Activated CD8-positive, alpha-beta memory T cell treated with anti-CD3 and anti-CD28 coated beads for 36 hours (primary cell): ENCODE measurements at regions not wholly inside any gene's neighbourhood (a gene's known extent, or its start where the extent isn't known, plus 50 kb on each side); places are given as distances from the start of the nearest gene placed in this dataset.

Source experiments
- CTCF ChIA-PET: fragments of 350-600 bp; sonication (Branson Sonifier 250); formaldehyde crosslinking; loops from one replicate; lab custom pipeline; 2021; ENCODE audit warnings: antibody characterized with exemption; lab: Charles Lee
- POLR2A ChIA-PET: fragments of 350-600 bp; sonication (Branson Sonifier 250); formaldehyde crosslinking; loops from one replicate; lab custom pipeline; 2021; ENCODE audit warnings: antibody characterized with exemption; lab: Charles Lee

- POLR2A ChIA-PET = no interaction called here
- CTCF ChIA-PET = no interaction called here
These were observed 280.4 kb downstream of the BRINP2 start for GRCh38 chr1:177451191-177451590.

DNA sequence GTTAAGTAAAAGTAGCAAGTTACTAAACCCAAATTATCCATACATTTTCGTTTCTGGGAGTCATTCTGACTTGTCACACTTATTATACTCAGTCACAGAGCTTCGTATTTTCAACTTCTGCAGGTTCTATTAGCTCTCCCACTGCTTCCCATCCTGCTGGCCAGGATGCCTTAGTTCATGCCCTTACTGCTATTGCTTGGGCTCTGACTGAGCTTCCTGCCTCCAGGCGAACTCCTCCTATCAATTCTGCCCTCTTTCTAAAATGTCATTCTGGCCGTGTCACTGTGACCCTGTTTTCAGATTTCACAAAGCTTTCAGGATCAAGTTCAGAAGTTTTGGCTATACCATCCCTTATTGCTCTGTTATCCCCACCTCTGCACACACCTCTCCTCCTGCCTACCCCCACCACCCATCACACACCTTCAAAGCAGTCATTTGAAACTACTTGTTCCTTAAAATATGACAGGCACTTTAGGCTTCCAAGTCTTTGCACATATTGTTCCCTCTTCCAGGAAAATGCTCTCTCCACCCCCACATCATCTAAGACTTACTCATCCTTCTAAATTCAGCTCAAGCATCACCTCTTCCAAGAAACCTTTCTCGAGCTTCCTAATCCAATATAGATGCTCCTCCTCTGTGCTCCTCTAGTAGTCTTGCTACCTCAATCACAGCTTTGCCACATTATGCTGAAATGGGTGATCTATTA, 278.0 kb downstream of the BRINP2 start:
- CTCF ChIA-PET = no interaction called here
- POLR2A ChIA-PET = no interaction called here

DNA sequence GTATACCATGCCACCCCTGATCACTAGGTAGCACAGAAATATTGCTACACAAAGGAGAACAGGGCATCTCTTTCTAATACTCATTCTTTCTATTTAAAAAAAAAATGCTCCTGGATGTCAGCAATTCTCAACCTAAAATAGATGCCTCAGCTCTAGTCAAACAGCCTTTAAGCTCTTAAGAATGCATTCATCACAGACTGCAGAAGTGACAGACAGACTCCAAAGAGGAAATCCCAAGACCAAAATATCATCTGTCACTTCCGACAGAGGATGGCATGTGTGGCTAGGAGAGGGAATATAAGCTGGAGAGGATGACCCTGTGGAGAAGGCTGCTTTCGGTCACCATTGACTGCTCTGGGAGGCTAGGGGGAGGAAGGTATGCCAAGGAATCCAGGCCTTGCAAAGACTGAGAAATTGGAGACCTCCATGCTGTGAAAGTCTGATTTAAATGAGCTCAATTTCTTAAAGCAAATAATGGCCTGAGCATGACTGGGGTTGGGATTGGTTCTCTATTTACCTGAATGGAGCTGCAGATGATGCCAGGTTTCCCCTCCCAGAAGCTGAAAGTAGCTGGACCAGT, 277.4 kb downstream of the BRINP2 start:
- ChIA-PET POLR2A (no interaction called here), CTCF (no interaction called here)

DNA sequence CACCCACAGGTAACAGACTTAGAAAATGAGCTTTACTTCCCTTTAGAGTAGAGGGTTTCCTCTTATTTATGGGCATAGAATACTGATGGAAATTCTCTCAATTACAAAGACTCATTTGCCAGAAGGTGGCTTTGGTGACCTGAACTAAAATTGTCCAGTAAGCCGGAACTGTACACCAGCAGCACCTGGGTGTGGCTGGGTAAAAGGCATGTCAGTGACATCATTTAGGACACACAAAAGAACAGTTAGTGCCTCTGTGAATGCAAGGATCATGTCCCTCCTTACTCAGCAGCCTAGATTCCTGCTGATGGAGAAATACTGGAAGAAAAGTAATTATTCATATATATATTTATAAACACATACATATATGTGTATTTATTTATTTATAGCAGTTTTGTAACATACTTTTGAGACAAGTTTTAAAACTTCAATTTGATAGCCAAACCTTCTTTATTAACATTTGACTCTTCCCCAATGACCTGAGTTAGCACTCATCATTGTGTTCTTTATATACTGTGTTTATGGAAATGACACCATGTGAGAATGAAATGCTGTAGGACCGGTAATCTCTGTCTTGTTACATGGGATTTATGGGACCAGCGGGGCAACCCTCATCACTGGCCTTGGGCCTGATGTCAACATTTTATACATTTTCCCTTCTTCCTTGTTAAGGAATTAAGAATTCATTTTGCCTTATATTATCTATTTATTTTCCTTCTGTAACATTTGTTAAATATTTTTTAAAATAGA, 274.4 kb downstream of the BRINP2 start:
- POLR2A ChIA-PET = no interaction called here
- CTCF ChIA-PET = no interaction called here

GRCh38 chr1:177443003-177443402, 272.2 kb downstream of the BRINP2 start:
- CTCF ChIA-PET = no interaction called here

DNA sequence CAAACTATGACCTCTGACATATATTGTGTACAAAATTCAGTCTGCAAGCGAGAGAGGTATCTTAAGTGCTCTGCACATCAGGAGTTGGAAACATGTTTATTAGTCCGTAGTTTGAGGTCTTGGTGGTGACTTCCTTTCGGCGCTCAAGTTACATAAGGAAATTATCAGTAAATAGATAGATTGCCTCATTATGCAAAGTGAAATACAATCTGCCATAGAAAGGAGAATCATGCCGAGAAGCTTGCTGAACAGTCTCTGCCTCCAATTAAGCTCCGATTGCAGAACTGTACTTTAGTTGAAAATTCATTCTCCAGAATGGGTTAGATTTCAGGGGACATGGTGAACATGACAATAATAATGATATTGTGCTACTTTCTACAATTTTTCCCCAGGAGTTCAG, 271.8 kb downstream of the BRINP2 start:
- POLR2A ChIA-PET = no interaction called here
- CTCF ChIA-PET = no interaction called here

More at GRCh38 chr1:177443003-177443402, 272.2 kb downstream of the BRINP2 start:
- POLR2A ChIA-PET = no interaction called here

- POLR2A ChIA-PET = no interaction called here
These were observed 270.5 kb downstream of the BRINP2 start for GRCh38 chr1:177441281-177441680.

DNA sequence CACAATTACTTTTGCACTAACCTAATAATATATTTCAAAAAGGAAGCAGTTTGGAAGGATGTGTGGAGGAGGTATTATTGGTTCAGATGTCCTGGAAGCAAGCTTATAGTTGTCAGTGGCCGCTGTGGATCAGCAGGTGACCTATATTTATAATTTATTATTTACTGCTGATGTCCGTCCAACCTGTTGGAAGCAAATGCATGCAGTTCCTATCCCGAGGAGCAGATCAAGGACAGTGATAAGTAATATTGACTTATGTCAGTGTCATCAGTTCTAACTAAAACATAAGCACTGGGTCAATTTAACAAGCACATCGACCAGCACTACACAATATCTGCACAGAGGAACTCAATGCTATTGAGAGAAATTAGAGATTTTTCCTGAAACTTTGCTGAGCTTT, 270.1 kb downstream of the BRINP2 start:
- POLR2A ChIA-PET = no interaction called here
- CTCF ChIA-PET = no interaction called here

More at GRCh38 chr1:177441281-177441680, 270.5 kb downstream of the BRINP2 start:
- CTCF ChIA-PET = no interaction called here

DNA sequence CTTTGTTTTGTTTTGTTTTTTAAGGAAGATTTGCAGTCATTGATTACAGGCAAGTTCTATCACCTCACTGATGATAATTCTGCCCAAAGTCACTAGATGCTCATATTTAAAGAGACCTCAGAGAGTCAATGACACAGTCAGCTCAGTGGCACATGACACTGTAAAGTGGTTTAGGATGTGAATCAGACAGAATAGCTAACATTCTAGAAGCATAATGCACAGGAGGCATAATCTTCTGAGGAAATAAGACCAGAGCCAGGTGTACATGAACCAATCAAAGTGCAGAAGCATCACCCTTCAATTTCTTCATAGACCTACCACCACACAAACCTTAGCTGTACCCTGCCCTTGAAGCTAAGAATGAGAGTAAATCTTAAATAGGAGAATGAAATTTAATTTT, 268.5 kb downstream of the BRINP2 start:
- ChIA-PET CTCF (no interaction called here), POLR2A (no interaction called here)

DNA sequence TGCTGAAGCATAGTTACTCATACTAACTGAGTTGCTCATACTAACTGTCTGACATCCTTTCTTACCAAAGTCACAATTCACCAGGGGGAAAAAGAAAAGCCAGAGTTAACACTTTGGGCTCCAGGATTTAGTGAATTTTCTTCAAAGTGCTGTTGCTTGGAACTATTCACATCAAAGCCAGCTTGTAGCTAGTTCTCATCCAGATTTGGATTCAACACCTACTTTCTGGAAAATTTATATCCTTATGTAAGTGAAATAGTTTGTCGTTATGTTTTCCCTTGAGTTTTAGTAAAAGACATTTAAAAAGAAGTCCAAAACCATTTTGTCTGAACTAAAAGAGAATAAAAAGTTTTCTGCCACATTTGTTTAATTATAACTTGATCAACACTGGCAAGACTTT, 264.6 kb downstream of the BRINP2 start:
- ChIA-PET POLR2A (no interaction called here), CTCF (no interaction called here)

DNA sequence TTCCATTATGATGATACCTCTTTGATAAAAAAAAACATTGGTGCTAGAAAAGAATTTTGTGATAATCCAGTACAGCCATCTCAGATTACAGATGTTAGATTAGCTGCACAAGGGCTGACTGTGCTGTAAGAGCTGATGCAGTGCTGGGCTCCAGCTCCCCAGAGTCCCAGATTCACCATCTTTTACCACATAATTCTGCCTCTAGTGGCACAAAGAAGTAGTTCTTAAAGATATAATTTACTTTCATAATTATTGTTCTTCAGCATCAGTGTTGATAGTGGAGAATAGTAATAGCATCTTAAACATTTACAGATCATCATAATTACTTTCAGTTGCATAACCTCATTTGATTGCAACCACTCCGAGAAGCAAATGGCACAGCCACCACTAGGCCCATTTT, 262.1 kb downstream of the BRINP2 start:
- CTCF ChIA-PET = no interaction called here
- POLR2A ChIA-PET = no interaction called here

GRCh38 chr1:177431123-177431522, 260.4 kb downstream of the BRINP2 start:
- CTCF ChIA-PET = no interaction called here

GRCh38 chr1:177429234-177429633, 258.5 kb downstream of the BRINP2 start:
- ChIA-PET CTCF (no interaction called here), POLR2A (no interaction called here)

More at GRCh38 chr1:177431123-177431522, 260.4 kb downstream of the BRINP2 start:
- POLR2A ChIA-PET = no interaction called here

DNA sequence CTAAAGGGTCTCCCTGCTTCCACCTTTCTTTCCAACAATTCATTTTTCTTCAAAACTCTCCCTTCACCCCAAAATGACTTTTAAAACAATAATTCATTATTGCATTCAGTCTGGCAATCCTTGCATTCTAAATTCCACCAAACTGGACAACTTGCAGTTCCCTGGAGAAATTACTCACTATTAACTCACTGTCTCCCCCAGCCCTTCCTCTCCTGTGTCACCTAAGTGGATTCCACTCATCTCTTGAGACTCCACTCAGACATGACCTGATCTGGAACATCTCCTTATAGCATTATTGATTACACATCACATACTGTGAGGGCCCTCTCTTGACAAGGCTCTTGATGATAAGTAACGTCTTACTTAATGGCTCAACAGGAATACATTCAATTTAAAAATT, 257.1 kb downstream of the BRINP2 start:
- ChIA-PET POLR2A (no interaction called here), CTCF (no interaction called here)

GRCh38 chr1:177426497-177426896, 255.7 kb downstream of the BRINP2 start:
- POLR2A ChIA-PET = no interaction called here
- CTCF ChIA-PET = no interaction called here

DNA sequence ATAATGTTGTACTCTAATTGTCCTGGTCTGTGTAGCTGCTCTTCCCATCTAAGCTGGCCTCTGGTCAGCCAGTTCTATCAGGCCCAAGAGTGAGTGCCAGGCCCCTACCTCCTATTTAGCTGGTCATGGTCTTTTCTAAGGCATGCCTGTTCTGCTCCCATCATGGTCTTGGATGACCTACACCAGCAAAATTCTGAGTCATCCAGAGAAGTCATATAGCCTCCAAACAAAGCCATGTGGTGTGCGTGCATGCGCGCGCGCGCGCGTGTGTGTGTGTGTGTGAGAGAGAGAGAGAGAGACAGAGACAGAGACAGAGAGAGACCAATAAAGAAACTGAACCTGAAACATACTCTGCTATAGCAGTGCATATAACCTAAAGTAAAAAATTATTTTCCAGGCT, 254.4 kb downstream of the BRINP2 start:
- POLR2A ChIA-PET = no interaction called here
- CTCF ChIA-PET = no interaction called here

DNA sequence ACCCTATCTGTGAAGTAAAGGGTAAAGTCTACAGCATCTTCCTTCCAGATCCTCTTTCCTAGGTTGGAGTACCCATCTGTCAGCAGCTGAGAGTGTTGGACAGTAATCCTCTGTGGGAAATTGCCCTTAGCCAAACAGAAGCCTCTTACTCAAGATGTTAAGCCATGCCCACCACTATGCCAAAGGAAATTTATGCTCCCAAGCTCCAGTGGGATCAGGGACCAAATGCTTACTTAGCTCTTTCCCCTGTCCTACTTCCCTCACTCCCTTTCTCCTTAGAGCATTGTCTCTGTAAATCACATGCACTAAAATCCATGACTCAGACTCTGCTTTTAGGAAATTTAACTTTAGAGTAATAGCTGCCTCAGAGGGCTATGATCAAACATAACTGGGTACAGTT, 254.0 kb downstream of the BRINP2 start:
- ChIA-PET POLR2A (no interaction called here), CTCF (no interaction called here)

- CTCF ChIA-PET = no interaction called here
These were observed 252.3 kb downstream of the BRINP2 start for GRCh38 chr1:177423090-177423489.

DNA sequence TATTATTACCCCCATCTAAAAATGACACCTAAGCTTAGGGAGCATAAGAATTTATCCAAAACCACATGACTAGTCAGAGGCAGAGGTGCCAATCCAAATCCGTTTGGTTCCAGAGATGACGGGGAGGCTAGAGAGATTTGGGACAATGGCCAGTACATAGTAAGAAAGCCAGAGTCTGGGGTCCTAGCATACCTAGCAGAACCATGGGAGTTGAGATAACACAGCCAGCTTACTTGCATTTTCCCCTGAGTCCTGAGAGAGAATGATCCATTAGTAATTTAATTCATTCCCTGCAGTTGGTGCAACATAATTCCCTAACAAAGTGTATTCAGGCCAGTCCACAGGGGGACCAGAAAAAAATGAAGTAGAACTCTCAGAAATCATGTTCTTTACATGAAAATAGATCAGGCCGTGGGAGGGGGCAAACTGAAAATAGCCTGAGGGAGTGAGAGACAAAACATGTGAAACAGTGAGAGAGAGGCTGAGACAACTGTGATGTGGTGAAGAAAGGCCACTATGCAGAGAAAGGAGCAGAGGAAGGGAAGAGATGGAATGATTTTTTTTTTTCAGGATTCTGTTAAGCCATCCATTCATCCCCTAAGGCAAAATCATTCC, 243.3 kb downstream of the BRINP2 start:
- ChIA-PET CTCF (no interaction called here), POLR2A (no interaction called here)

More at GRCh38 chr1:177423090-177423489, 252.3 kb downstream of the BRINP2 start:
- POLR2A ChIA-PET = no interaction called here

GRCh38 chr1:177411381-177411780, 240.6 kb downstream of the BRINP2 start:
- ChIA-PET POLR2A (no interaction called here), CTCF (no interaction called here)
